SJCRH30 (cell line): ENCODE measurements at regions not wholly inside any gene's neighbourhood (a gene's known extent, or its start where the extent isn't known, plus 50 kb on each side); places are given as distances from the start of the nearest gene placed in this dataset.
"Not testable (repeated sequence)": the region's sequence is repeated elsewhere in the genome, so short reads cannot be mapped to it uniquely, and the experiment has no call there.

Experiments
- DNase-seq, 2 experiments: peaks; one replicate each; pipeline ENCODE4 v3.0.0-alpha.2; 2015 to 2020
- H3K27ac ChIP-seq: fragments of 250-450 bp; sonication (Bioruptor Pico); 2 replicates; pipeline ENCODE4 v1.5.1; 2020; ENCODE audit warnings: mild to moderate bottlenecking, moderate library complexity
- H3K27me3 ChIP-seq: fragments of 250-450 bp; sonication (Bioruptor Pico); 2 replicates; pipeline ENCODE4 v1.5.1; 2020; ENCODE audit warnings: mild to moderate bottlenecking, moderate library complexity
- H3K36me3 ChIP-seq: fragments of 250-450 bp; sonication (Bioruptor Pico); 2 replicates; pipeline ENCODE4 v1.5.1; 2020; ENCODE audit warnings: mild to moderate bottlenecking, moderate library complexity
- H3K4me1 ChIP-seq: fragments of 250-450 bp; sonication (Bioruptor Pico); 2 replicates; pipeline ENCODE4 v1.5.1; 2020; ENCODE audit warnings: mild to moderate bottlenecking, moderate library complexity
- H3K4me3 ChIP-seq: fragments of 250-450 bp; sonication (Bioruptor Pico); 2 replicates; pipeline ENCODE4 v1.5.1; 2020; ENCODE audit warnings: mild to moderate bottlenecking, moderate library complexity
- H3K9me3 ChIP-seq: fragments of 250-450 bp; sonication (Bioruptor Pico); replicated peaks from 2 replicates; pipeline ENCODE4 v1.5.1; 2020; ENCODE audit warnings: mild to moderate bottlenecking, moderate library complexity

DNA sequence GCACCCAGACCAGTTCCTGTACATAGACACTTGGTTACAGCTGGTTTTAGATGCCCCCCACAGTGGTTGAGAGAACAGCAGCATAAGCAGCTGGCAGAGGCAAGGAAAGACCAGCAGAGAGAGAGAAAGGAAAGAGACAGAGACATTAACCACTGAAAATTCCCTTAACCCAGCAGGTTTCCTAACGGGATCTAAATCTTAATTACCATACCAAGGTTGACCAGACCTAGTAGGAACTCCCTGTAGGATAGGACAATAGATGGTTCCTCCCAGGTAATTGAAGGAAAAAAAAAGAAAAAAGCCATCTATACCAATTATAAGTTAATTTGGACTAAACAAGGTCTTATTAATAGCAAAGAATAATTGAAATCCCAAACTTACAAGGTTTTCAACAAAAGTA, 112.3 kb upstream of the PPM1J start:
- not testable (repeated sequence) for H3K4me3 ChIP-seq, H3K27me3 ChIP-seq, H3K9me3 ChIP-seq, H3K27ac ChIP-seq, H3K36me3 ChIP-seq, DNase-seq, H3K4me1 ChIP-seq

GRCh38 chr1:112826217-112826944, 111.2 kb upstream of the PPM1J start:
- no peak for DNase-seq
- Histone ChIP-seq H3K4me1 (no peaks in the 10 kb centered on the region; the same call in 1 of the 2 replicates), H3K27ac (no peak overlapping the region), H3K36me3 (no peaks in the 10 kb centered on the region), H3K4me3 (no peak overlapping the region), H3K27me3 (0 out of 2 replicates have a peak, but pooled peaks cover 6% of the 10 kb centered on the region), H3K9me3 (no peaks in the 10 kb centered on the region)

DNA sequence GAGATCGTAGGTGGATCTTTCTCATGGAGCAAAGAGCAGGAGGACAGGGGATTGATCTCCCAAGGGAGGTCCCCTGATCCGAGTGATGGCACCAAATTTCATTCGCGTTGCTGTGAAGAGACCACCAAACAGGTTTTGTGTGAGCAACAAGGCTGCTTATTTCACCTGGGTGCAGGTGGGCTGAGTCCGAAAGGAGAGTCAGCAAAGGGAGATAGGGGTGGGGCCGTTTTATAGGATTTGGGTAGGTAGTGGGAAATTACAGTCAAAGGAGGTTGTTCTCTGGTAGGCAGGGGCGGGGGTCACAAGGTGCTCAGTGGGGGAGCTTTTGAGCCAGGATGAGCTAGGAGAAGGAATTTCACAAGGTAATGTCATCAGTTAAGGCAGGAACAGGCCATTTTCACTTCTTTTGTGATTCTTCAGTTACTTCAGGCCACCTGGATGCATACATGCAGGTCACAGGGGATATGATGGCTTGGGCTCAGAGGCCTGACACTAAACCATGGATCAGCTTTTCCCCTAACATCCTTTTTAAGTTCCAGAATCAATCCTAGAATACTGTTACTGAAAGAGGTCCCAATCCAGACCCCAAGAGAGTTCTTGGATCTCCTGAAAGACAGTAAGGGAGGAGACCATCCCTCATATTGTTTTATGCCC, 110.6 kb upstream of the PPM1J start:
- not testable (repeated sequence) for H3K4me1 ChIP-seq, H3K36me3 ChIP-seq, DNase-seq, H3K4me3 ChIP-seq, H3K9me3 ChIP-seq, H3K27me3 ChIP-seq, H3K27ac ChIP-seq

DNA sequence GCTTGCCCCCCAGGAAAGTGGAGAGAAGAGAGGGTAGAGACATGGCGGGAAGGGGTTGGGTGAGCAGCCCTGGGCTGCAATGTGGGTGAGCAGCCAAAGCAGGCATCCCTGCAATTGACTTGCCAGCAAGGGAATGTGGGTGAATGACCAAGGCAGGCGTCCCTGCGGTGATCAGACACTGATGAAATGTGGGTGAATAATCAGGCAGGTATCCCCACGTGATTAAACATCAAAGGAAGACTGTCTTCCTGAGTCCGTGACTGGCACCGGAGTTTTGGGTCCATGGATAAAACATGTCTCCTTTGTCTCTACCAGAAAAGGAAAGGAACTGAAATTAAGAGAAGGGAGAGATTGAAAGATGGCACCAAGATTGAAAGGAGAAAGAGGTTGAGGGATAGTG, 109.9 kb upstream of the PPM1J start:
- not testable (repeated sequence) for H3K4me1 ChIP-seq, H3K36me3 ChIP-seq, H3K27me3 ChIP-seq, H3K9me3 ChIP-seq, H3K4me3 ChIP-seq, DNase-seq, H3K27ac ChIP-seq

- not testable (repeated sequence) for H3K4me3 ChIP-seq, DNase-seq, H3K27me3 ChIP-seq, H3K9me3 ChIP-seq, H3K27ac ChIP-seq, H3K4me1 ChIP-seq, H3K36me3 ChIP-seq
Observed at GRCh38 chr1:112821307-112822063, 106.4 kb upstream of the PPM1J start.

GRCh38 chr1:112818990-112819689, 104.0 kb upstream of the PPM1J start:
- H3K4me3 ChIP-seq: no peak overlapping the region
- no peaks in the 10 kb centered on the region for H3K4me1 ChIP-seq
- peak in 1 of 2 experiments; percentile 20 for DNase-seq
- no peaks in the 10 kb centered on the region for H3K36me3 ChIP-seq
- H3K27ac ChIP-seq: no peak overlapping the region
- H3K27me3 ChIP-seq: 0 out of 2 replicates have a peak, but pooled peaks cover 6% of the 10 kb centered on the region
- H3K9me3 ChIP-seq: no peaks in the 10 kb centered on the region

DNA sequence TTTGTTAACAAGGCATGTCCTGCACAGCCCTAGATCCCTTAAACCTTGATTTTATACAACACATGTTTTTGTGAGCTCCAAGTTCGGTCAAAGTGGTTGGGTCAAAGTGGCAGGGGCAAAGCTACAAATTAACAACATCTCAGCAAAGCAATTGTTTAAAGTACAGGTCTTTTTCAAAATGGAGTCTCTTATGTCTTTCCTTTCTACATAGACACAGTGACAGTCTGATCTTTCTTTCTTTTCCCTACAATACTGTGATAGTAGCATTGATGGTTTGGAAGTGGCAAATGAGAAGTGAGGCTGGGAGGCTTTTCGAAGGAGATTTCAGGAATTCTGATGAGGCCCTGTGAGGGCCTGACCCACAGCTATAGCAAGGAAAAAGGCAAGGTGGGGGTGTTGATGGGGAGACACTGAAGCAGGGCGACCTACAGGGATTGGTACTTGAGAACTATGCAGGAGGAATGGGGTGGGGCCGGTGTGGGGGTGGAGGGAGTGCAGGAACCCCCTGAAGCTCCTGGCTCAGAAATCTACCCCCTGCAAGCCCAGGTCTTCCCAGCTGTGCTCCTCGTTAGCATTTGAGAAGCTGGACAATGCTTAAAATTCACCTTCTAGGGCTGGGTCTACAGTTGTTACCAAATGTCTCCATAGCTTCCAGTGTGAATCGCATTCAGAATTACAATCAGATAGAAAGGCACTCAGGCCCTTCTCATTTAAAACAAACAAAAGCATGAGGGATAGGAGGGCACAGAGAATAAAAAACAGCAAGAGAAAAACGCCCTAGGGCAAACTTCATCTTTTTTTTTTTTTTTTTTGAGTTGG, 102.6 kb upstream of the PPM1J start:
- no peak for DNase-seq
- H3K36me3 ChIP-seq: no peaks in the 10 kb centered on the region
- H3K27ac ChIP-seq: no peak overlapping the region
- H3K4me3 ChIP-seq: no peak overlapping the region
- no peaks in the 10 kb centered on the region for H3K9me3 ChIP-seq
- no peaks in the 10 kb centered on the region for H3K4me1 ChIP-seq
- H3K27me3 ChIP-seq: 0 out of 2 replicates have a peak, but pooled peaks cover 3% of the 10 kb centered on the region

GRCh38 chr1:112815376-112815775, 100.2 kb upstream of the PPM1J start:
- Histone ChIP-seq H3K9me3 (no peaks in the 10 kb centered on the region), H3K4me3 (no peak overlapping the region), H3K4me1 (no peaks in the 10 kb centered on the region), H3K36me3 (no peaks in the 10 kb centered on the region), H3K27me3 (no peaks in the 10 kb centered on the region), H3K27ac (no peak overlapping the region)
- no peak for DNase-seq

- DNase-seq, H3K36me3 ChIP-seq, H3K27ac ChIP-seq, H3K27me3 ChIP-seq, H3K4me1 ChIP-seq, H3K9me3 ChIP-seq, H3K4me3 ChIP-seq: not testable (repeated sequence)
Observed at GRCh38 chr1:112814645-112815044, 99.5 kb upstream of the PPM1J start.

DNA sequence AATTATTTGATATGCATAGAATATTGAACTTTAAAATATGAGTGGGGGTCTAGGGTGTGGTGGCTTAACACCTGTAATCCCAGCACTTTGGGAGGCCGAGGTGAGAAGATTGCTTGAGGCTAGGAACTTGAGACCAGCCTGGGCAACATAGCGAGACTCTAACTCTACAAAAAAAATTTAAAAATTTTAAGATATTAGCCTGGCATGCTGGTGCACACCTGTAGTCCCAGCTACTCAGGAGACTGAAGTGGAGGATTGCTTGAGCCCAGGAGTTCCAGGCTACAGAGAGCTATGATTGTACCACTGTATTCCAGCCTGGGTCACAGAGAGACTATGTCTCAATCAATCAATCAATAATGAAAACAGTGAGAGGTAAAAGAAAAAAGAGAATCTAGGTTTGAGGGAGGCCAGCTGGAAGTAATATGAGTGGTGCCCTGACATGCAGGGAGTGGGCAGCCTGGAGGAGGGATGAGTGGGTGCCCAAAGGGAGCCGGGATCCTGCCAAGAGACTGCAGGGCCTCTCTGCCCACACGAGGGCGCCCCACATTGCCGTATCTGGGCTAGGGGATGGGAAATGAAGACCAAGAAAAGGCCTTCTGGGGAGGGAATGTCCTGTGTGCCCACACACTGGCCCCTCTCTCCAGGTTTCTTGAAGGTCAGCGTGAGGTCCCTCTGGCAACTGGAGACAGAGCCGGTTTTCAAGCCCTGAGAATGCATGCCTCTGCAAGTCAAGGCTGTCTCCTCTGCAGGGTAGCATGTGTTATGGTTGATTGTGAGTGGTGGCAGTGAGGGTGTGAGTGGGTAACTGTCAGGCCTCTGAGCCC, 93.9 kb upstream of the PPM1J start:
- no peaks in the 10 kb centered on the region for H3K9me3 ChIP-seq
- H3K36me3 ChIP-seq: no peaks in the 10 kb centered on the region
- no peak overlapping the region for H3K27ac ChIP-seq
- H3K4me3 ChIP-seq: no peak overlapping the region
- no peaks in the 10 kb centered on the region for H3K4me1 ChIP-seq
- 0 out of 2 replicates have a peak, but pooled peaks cover 8% of the 10 kb centered on the region for H3K27me3 ChIP-seq
- peak; percentile 71 to 82 for DNase-seq

- no peaks in the 10 kb centered on the region for H3K36me3 ChIP-seq
- no peak overlapping the region for H3K4me3 ChIP-seq
- H3K27me3 ChIP-seq: 0 out of 2 replicates have a peak, but pooled peaks cover 10% of the 10 kb centered on the region
- no peaks in the 10 kb centered on the region for H3K9me3 ChIP-seq
- no peaks in the 10 kb centered on the region for H3K4me1 ChIP-seq
- DNase-seq: no peak
- no peak overlapping the region for H3K27ac ChIP-seq
Observed at GRCh38 chr1:112807999-112808398, 92.9 kb upstream of the PPM1J start.

GRCh38 chr1:112807117-112807516, 92.0 kb upstream of the PPM1J start:
- Histone ChIP-seq H3K36me3 (no peaks in the 10 kb centered on the region), H3K27ac (no peak overlapping the region), H3K4me1 (no peaks in the 10 kb centered on the region), H3K27me3 (0 out of 2 replicates have a peak, but pooled peaks cover 10% of the 10 kb centered on the region), H3K9me3 (no peaks in the 10 kb centered on the region), H3K4me3 (no peak overlapping the region)
- no peak for DNase-seq

- Histone ChIP-seq H3K36me3 (no peaks in the 10 kb centered on the region), H3K27me3 (0 out of 2 replicates have a peak, but pooled peaks cover 10% of the 10 kb centered on the region), H3K4me3 (no peak overlapping the region), H3K4me1 (no peaks in the 10 kb centered on the region), H3K27ac (no peak overlapping the region), H3K9me3 (no peaks in the 10 kb centered on the region)
- no peak for DNase-seq
Observed at GRCh38 chr1:112806090-112806642, 91.0 kb upstream of the PPM1J start.
